Esophagus squamous epithelium (tissue), 5 donors: ENCODE measurements at regions not wholly inside any gene's neighbourhood (a gene's known extent, or its start where the extent isn't known, plus 50 kb on each side); places are given as distances from the start of the nearest gene placed in this dataset.

Experiments
- DNase-seq: peaks from one replicate; lab custom pipeline; 2025; lab: John Stamatoyannopoulos, UW
- H3K27ac ChIP-seq, 4 donors: fragments of 200-600 bp; sonication (generic); one replicate each; pipeline ENCODE4 v1.5.1; 2016 to 2019; ENCODE audit warnings: mild to moderate bottlenecking in 1 of 4
- H3K27me3 ChIP-seq, 4 donors: fragments of 200-600 bp; sonication (generic); 1 replicate in 3 of 4; 2 replicates in 1 of 4; pipeline versions ENCODE4 v1.5.1 to v1.6.0; 2017 to 2021; ENCODE audit warnings: antibody characterized with exemption in 1 of 4
- H3K36me3 ChIP-seq, 3 donors: fragments of 200-600 bp; sonication (generic); one replicate each; pipeline ENCODE4 v1.5.1; 2016 to 2019
- H3K4me1 ChIP-seq, 3 donors: fragments of 200-600 bp; sonication (generic); one replicate each; pipeline ENCODE4 v1.5.1; 2017 to 2019
- H3K4me3 ChIP-seq, 4 donors: fragments of 200-600 bp; sonication (generic); 1 replicate in 3 of 4; 2 replicates in 1 of 4; pipeline ENCODE4 v1.5.1; 2016 to 2019; ENCODE audit warnings: mild to moderate bottlenecking in 2 of 4, moderate library complexity in 1 of 4
- H3K9me3 ChIP-seq, 3 donors: fragments of 200-600 bp; sonication (generic); one replicate each; pipeline ENCODE4 v1.5.1; 2016 to 2019
- POLR2A ChIP-seq, 4 donors: fragments of 450-650 bp; IDR thresholded peaks; one replicate each; pipeline ENCODE4 v1.6.1; 2017; ENCODE audit warnings: antibody characterized with exemption in 4 of 4, mild to moderate bottlenecking in 4 of 4, moderate library complexity in 3 of 4
- WGBS, 2 donors: methylation state at CpG; one replicate each; pipeline ENCODE4 v1.1.5; 2018; 5-methylcytosine and 5-hydroxymethylcytosine counted together
- intact Hi-C: fragments of 100-400 bp; cut with DNase I; formaldehyde crosslinking; loops from one replicate; pipeline ENCODE4 v1.15.0; 2022
- TF ChIP-seq, protein P1 (sequence below), 6 experiments: fragments of 450-650 bp in 4 of 6; fragments of 200-600 bp in 2 of 6; sonication (generic) in 2 of 6; IDR thresholded peaks; one replicate each; pipeline ENCODE4 v1.5.1; 2016 to 2019; ENCODE audit warnings: antibody characterized with exemption in 6 of 6, mild to moderate bottlenecking in 4 of 6, moderate library complexity in 4 of 6
- donor health status: DM: yes; HTN: yes; CAD: no.

DNA sequence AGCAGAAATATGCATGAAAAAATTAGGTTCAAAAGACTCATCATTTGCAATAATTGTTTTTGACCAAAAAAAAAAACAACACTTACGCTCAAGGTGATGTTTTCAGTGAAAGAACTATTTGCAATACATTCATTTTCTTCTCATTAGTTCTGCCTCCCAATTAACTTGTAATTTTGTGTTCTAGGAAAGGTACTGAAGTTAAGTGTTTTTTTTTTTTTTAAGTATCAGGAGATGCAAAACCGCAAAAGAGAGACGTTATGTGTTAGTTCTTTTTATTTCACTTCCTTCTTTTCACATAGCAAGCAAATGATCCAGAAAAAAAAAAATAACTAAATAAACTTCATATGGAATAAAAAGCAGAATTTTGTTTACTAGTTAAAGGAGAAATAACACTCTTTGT lies 735.2 kb upstream of the GCFC2 start:
- H3K27me3 ChIP-seq, result no peaks in the 10 kb centered on the region
- DNase-seq, result no peak
- no peak overlapping the region for H3K4me3 ChIP-seq
- no peaks in the 10 kb centered on the region for H3K9me3 ChIP-seq
- TF ChIP-seq, protein P1, sequence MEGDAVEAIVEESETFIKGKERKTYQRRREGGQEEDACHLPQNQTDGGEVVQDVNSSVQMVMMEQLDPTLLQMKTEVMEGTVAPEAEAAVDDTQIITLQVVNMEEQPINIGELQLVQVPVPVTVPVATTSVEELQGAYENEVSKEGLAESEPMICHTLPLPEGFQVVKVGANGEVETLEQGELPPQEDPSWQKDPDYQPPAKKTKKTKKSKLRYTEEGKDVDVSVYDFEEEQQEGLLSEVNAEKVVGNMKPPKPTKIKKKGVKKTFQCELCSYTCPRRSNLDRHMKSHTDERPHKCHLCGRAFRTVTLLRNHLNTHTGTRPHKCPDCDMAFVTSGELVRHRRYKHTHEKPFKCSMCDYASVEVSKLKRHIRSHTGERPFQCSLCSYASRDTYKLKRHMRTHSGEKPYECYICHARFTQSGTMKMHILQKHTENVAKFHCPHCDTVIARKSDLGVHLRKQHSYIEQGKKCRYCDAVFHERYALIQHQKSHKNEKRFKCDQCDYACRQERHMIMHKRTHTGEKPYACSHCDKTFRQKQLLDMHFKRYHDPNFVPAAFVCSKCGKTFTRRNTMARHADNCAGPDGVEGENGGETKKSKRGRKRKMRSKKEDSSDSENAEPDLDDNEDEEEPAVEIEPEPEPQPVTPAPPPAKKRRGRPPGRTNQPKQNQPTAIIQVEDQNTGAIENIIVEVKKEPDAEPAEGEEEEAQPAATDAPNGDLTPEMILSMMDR (IDR thresholded peaks at IDR 0.05), result no peak
- TF ChIP-seq POLR2A (IDR thresholded peaks at IDR 0.05), result no peak
- H3K36me3 ChIP-seq, result no peaks in the 10 kb centered on the region
- no peaks in the 10 kb centered on the region for H3K4me1 ChIP-seq
- WGBS, 2 donors, result 52 to 80% methylated on average over 3 of the region's 3 CpGs
- no peak overlapping the region for H3K27ac ChIP-seq
- intact Hi-C loops, result no loop called here

DNA sequence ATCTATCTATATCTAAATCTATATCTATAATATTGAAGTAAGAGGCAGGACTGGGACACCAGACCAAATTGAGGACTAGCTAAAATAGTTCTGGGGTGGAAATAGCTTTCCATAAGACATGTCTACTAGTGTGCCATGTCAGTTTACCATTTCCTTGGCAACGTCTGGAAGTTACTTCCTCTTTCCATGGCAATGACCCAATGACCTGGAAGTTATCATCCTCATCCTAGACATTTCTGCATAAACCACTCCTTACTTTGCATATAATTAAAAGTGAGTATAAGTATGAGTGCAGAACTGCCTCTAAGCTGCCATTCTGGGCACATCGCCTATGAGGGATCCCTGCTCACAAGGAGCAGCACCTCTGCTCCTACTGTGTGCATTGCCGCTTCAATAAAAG lies 734.0 kb upstream of the GCFC2 start:
- no peaks in the 10 kb centered on the region for H3K27me3 ChIP-seq
- no peaks in the 10 kb centered on the region for H3K4me1 ChIP-seq
- 72 to 79% methylated on average over 3 of the region's 3 CpGs for WGBS, 2 donors
- no peak for TF ChIP-seq POLR2A (IDR thresholded peaks at IDR 0.05)
- TF ChIP-seq, protein P1 (IDR thresholded peaks at IDR 0.05), result no peak
- DNase-seq, result no peak
- no peaks in the 10 kb centered on the region for H3K9me3 ChIP-seq
- no peaks in the 10 kb centered on the region for H3K36me3 ChIP-seq
- H3K4me3 ChIP-seq, result no peak overlapping the region
- intact Hi-C loops, result no loop called here
- no peak overlapping the region for H3K27ac ChIP-seq

DNA sequence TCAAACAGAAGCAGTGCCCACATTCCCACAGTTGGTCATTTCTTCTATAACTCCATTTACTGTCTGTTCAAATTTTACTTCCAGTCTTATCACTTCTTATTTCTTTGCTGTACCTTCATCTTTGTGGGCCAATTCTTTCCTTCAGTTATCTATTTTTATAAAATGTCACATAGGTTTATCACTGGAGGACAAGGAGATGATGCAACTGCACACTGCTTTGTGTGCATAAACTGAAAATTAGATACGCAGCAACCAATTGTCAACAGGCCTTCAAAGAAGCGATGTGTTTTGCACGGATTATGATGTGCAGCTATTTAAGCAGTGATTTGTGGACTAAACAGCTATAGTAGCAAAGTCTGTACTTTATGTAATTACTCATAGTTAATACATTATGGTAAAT lies 726.8 kb upstream of the GCFC2 start:
- DNase-seq, result no peak
- intact Hi-C loops, result no loop called here
- Histone ChIP-seq H3K9me3 (no peaks in the 10 kb centered on the region), H3K36me3 (no peaks in the 10 kb centered on the region), H3K4me1 (no peaks in the 10 kb centered on the region), H3K27ac (no peak overlapping the region), H3K4me3 (no peak overlapping the region), H3K27me3 (no peaks in the 10 kb centered on the region)
- TF ChIP-seq, protein P1 (IDR thresholded peaks at IDR 0.05), result no peak
- no peak for TF ChIP-seq POLR2A (IDR thresholded peaks at IDR 0.05)
- 88 to 91% methylated on average over 3 of the region's 3 CpGs for WGBS, 2 donors

DNA sequence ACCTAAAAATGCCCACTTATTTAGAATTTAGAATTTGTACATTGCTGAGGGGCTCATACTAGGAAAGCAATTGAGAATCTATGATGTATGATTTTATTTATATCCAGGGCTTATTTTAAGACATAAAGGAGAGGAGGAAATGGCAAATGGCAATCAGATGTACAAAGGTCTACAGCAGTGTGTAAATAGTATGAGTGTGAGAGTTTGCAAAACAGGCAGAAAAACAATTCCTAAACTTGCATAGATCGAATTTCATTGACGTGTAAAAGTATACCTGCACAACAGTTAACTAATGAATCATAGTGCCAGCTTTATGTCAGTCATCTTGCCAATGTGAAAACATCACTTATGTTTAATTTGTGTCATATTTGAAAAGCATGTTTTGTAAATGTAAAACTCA lies 718.7 kb upstream of the GCFC2 start:
- H3K27me3 ChIP-seq, result no peaks in the 10 kb centered on the region
- no peak for TF ChIP-seq POLR2A (IDR thresholded peaks at IDR 0.05)
- TF ChIP-seq, protein P1 (IDR thresholded peaks at IDR 0.05), result no peak
- no peaks in the 10 kb centered on the region for H3K4me1 ChIP-seq
- WGBS, 2 donors, result 23 to 32% methylated on average over 2 of the region's 2 CpGs
- H3K36me3 ChIP-seq, result no peaks in the 10 kb centered on the region
- H3K9me3 ChIP-seq, result no peaks in the 10 kb centered on the region
- H3K4me3 ChIP-seq, result no peak overlapping the region
- H3K27ac ChIP-seq, result no peak overlapping the region
- no peak for DNase-seq
- intact Hi-C loops, result no loop called here

DNA sequence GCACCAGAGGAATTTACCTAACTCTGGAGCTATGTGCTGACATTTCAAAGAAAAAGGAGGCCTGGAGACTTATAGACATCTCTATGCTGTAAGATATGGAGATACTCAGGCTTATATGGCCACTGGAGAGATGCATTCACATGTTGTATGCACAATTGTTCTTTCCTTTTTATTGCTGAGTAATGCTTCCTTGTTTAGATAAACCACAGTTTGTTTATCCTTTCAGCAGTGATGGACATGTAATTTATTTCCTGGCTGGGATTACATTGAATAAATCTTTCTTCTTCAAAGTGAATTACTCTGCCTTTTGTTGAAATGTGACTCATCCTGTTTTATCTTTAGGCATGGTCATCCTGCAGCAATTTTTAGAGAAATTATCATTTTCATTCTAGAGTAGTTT lies 716.7 kb upstream of the GCFC2 start:
- no peak for TF ChIP-seq POLR2A (IDR thresholded peaks at IDR 0.05)
- TF ChIP-seq, protein P1 (IDR thresholded peaks at IDR 0.05), result no peak
- Histone ChIP-seq H3K36me3 (no peaks in the 10 kb centered on the region), H3K9me3 (no peaks in the 10 kb centered on the region), H3K27me3 (no peaks in the 10 kb centered on the region), H3K27ac (no peak overlapping the region), H3K4me3 (no peak overlapping the region), H3K4me1 (no peaks in the 10 kb centered on the region)
- DNase-seq, result no peak
- intact Hi-C loops, result no loop called here
